ENCODE measurements at regions not wholly inside any gene's neighbourhood (a gene's known extent, or its start where the extent isn't known, plus 50 kb on each side); places are given as distances from the start of the nearest gene placed in this dataset.
"Not testable (repeated sequence)": the region's sequence is repeated elsewhere in the genome, so short reads cannot be mapped to it uniquely, and the experiment has no call there.

GRCh38 chr10:107542016-107542415 lies 377.5 kb upstream of the SORCS1 start:
- Histone ChIP-seq H3K27ac (no peak overlapping the region), H3K9me3 (no peaks in the 10 kb centered on the region), H3K27me3 (no peaks in the 10 kb centered on the region), H3K4me1 (ENCODE audit: control insufficient read depth in 1 of 2, insufficient read depth in 1 of 2, low read depth in 1 of 2, low read length in 1 of 2) (no peaks in the 10 kb centered on the region), H3K4me3 (ENCODE audit: low read depth in 1 of 2, low read length in 1 of 2) (no peak overlapping the region), H3K36me3 (no peaks in the 10 kb centered on the region)
- TF ChIP-seq CTCF (IDR thresholded peaks at IDR 0.05) = no peak

GRCh38 chr10:107540981-107541380 lies 376.5 kb upstream of the SORCS1 start:
- no peaks in the 10 kb centered on the region for H3K36me3 ChIP-seq
- TF ChIP-seq CTCF (IDR thresholded peaks at IDR 0.05) = no peak
- no peak overlapping the region for H3K4me3 ChIP-seq (ENCODE audit: low read depth in 1 of 2, low read length in 1 of 2)
- H3K9me3 ChIP-seq = no peaks in the 10 kb centered on the region
- H3K4me1 ChIP-seq (ENCODE audit: control insufficient read depth in 1 of 2, insufficient read depth in 1 of 2, low read depth in 1 of 2, low read length in 1 of 2) = no peaks in the 10 kb centered on the region
- no peak overlapping the region for H3K27ac ChIP-seq
- H3K27me3 ChIP-seq = no peaks in the 10 kb centered on the region

- Histone ChIP-seq H3K9me3 (no peaks in the 10 kb centered on the region), H3K4me1 (ENCODE audit: control insufficient read depth in 1 of 2, insufficient read depth in 1 of 2, low read depth in 1 of 2, low read length in 1 of 2) (no peaks in the 10 kb centered on the region), H3K27me3 (no peaks in the 10 kb centered on the region), H3K27ac (no peak overlapping the region), H3K36me3 (no peaks in the 10 kb centered on the region), H3K4me3 (ENCODE audit: low read depth in 1 of 2, low read length in 1 of 2) (no peak overlapping the region)
- no peak for TF ChIP-seq CTCF (IDR thresholded peaks at IDR 0.05)
Measured at GRCh38 chr10:107529350-107529749, 364.8 kb upstream of the SORCS1 start.

GRCh38 chr10:107520348-107520747 lies 355.8 kb upstream of the SORCS1 start:
- H3K27ac ChIP-seq = no peak overlapping the region
- H3K36me3 ChIP-seq = no peaks in the 10 kb centered on the region
- no peaks in the 10 kb centered on the region for H3K9me3 ChIP-seq
- no peak overlapping the region for H3K4me3 ChIP-seq (ENCODE audit: low read depth in 1 of 2, low read length in 1 of 2)
- H3K27me3 ChIP-seq = no peaks in the 10 kb centered on the region
- H3K4me1 ChIP-seq (ENCODE audit: control insufficient read depth in 1 of 2, insufficient read depth in 1 of 2, low read depth in 1 of 2, low read length in 1 of 2) = no peaks in the 10 kb centered on the region
- TF ChIP-seq CTCF (IDR thresholded peaks at IDR 0.05) = no peak

- no peak overlapping the region for H3K27ac ChIP-seq
- TF ChIP-seq CTCF (IDR thresholded peaks at IDR 0.05) = no peak
- no peaks in the 10 kb centered on the region for H3K36me3 ChIP-seq
- no peaks in the 10 kb centered on the region for H3K9me3 ChIP-seq
- no peaks in the 10 kb centered on the region for H3K27me3 ChIP-seq
- no peaks in the 10 kb centered on the region for H3K4me1 ChIP-seq (ENCODE audit: control insufficient read depth in 1 of 2, insufficient read depth in 1 of 2, low read depth in 1 of 2, low read length in 1 of 2)
- no peak overlapping the region for H3K4me3 ChIP-seq (ENCODE audit: low read depth in 1 of 2, low read length in 1 of 2)
Measured at GRCh38 chr10:107517811-107518210, 353.3 kb upstream of the SORCS1 start.

- H3K4me3 ChIP-seq (ENCODE audit: low read depth in 1 of 2, low read length in 1 of 2) = no peak overlapping the region
- TF ChIP-seq CTCF (IDR thresholded peaks at IDR 0.05) = no peak
- H3K36me3 ChIP-seq = no peaks in the 10 kb centered on the region
- H3K4me1 ChIP-seq (ENCODE audit: control insufficient read depth in 1 of 2, insufficient read depth in 1 of 2, low read depth in 1 of 2, low read length in 1 of 2) = no peaks in the 10 kb centered on the region
- H3K27me3 ChIP-seq = no peaks in the 10 kb centered on the region
- H3K9me3 ChIP-seq = no peaks in the 10 kb centered on the region
- H3K27ac ChIP-seq = no peak overlapping the region
Measured at GRCh38 chr10:107516349-107516748, 351.8 kb upstream of the SORCS1 start.

GRCh38 chr10:107504011-107504410 lies 339.5 kb upstream of the SORCS1 start:
- not testable (repeated sequence) for H3K4me3 ChIP-seq (ENCODE audit: low read depth in 1 of 2, low read length in 1 of 2); H3K27me3 ChIP-seq; H3K9me3 ChIP-seq; H3K4me1 ChIP-seq (ENCODE audit: control insufficient read depth in 1 of 2, insufficient read depth in 1 of 2, low read depth in 1 of 2, low read length in 1 of 2); H3K27ac ChIP-seq; H3K36me3 ChIP-seq
